Posterior vena cava (tissue), 2 donors: ENCODE measurements at regions not wholly inside any gene's neighbourhood (a gene's known extent, or its start where the extent isn't known, plus 50 kb on each side); places are given as distances from the start of the nearest gene placed in this dataset.

Experiments
- DNase-seq: peaks from one replicate; pipeline ENCODE4 v3.0.0-alpha.2; 2020; ENCODE audit warnings: low spot score
- intact Hi-C, 2 donors: fragments of 100-400 bp; cut with DNase I; formaldehyde crosslinking; loops; one replicate each; pipeline versions ENCODE4 v1.14.1 to v1.14.2; 2022 to 2023
- donor health status: DM: yes; HTN: yes; CAD: no.
- donor health status: DM: yes; HTN: yes; CAD: no.

DNA sequence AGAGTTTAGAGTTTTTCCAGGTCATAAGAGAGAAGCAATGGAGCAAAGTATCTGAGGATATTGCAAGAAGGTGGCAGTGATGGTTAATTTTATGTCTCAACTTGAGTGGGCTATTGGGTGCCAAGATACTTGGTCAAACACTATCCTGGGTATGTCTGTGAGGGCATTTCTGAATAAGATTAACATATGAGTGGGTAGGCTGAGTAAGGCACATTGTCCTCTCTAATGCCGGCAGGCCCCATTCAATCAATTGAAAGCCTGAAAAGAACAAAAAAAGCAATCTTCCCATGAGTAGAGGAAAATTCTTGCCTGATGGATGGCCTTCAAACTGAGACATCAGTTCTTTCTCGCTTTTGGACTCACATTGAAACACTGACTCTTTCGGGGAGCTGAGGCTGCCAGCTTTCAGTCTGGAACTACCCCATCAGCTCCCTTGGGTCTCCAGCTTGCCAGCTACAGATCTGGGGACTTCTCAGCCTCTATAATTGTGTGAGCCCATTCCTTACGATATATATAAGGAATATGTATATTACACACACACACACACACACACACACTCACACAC is 228.8 kb downstream of the BUD13 start:
- DNase-seq = peak; percentile 3
- intact Hi-C loops = no loop called here

- intact Hi-C loops = no loop called here
- peak; percentile 0 for DNase-seq
Measured at GRCh38 chr11:116543099-116543498, 229.7 kb downstream of the BUD13 start.

DNA sequence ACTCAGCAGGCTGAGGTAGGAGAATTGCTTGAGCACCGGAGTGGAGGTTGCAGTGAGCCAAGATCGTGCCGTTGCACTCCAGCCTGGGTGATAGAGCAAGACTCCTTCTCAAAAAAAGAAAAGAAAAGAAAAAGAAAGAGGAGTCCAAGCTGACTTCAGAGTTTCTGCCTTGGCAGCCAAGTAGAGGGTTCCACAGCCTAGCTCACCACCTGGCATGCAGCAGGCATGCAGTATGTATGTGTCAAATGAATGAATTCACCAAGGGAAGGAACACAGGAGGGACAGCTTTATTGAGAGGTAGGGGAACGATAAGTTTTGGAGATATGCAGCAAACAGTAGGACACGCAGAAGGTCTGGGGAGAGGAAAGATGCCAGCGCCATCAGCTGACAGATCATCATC is 230.4 kb downstream of the BUD13 start:
- intact Hi-C loops = no loop called here
- peak; percentile 17 for DNase-seq

DNA sequence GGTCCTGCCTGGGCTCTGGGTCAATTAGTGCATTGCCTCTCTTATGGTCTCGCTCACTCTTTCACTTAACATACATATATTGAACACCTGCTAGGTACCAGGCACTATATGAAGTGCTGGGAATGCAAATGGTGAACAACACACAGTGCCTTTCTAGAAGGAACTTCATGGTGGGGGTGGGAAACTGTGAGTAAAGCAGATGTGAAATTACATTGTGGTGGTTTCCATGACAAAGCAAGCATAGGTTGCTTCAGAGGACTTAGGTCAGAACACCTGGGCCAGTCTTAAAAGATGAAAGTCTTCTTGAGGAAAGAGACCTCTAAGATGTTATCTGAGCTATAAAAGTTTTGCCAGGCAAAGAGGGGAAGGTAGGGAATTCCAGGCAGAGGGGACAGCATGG is 231.3 kb downstream of the BUD13 start:
- intact Hi-C loops = no loop called here
- DNase-seq = no peak

- intact Hi-C loops = no loop called here
- DNase-seq = peak; percentile 18
Measured at GRCh38 chr11:116540645-116541304, 232.0 kb downstream of the BUD13 start.

- intact Hi-C loops = loop anchor here in 1 of 2 donors (10.0 kb wide), 1 partner anchor 725 kb away; no protein-coding TSS in a partner anchor
- DNase-seq = peak; percentile 43
Measured at GRCh38 chr11:116539836-116540418, 232.9 kb downstream of the BUD13 start.

DNA sequence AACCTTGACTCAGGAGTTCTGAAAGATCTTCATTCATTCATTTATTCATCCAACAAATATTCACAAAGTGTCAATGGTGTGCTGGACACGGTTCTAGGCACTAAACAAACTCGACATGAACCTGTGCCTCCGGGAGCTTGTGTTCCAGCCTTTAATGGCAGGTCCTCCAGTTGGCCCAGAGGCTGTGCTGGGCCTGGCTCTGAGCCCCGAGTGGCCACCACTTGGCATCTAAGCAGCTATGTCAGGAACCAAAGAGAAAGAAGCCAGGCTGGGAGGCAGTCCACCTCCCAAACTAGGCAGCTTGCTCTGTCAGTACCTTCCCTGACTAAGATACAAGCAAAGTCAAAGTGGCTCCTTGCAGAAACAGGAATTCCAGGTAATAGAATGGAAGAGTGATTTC is 233.6 kb downstream of the BUD13 start:
- peak; percentile 55 for DNase-seq

DNA sequence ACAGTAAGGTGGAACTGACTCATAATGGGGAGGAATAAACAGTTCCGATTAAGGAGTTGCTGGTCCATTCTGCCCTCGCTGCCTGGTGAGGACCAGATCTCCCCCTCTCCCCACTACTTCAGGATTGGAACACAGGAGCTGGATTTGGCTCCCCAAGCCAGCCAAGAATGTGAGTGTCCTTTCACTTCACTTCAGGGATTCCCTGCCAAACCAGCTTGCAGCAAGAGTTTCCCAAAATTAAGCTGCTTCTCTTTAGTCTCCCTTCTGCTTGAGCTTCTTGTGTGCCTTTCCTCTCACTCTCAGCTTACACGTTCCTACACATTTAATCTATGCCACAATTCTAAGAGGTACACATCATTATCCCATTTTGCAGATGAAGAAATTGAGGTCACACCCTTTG is 234.1 kb downstream of the BUD13 start:
- peak; percentile 1 for DNase-seq
- intact Hi-C loops = loop anchor here in 1 of 2 donors (10.0 kb wide), 1 partner anchor 726 kb away; no protein-coding TSS in a partner anchor

More for the DNA sequence above, 233.6 kb downstream of the BUD13 start:
- intact Hi-C loops = loop anchor here in 1 of 2 donors (10.0 kb wide), 1 partner anchor 726 kb away; no protein-coding TSS in a partner anchor

GRCh38 chr11:116537709-116538108 is 235.1 kb downstream of the BUD13 start:
- peak; percentile 36 for DNase-seq

DNA sequence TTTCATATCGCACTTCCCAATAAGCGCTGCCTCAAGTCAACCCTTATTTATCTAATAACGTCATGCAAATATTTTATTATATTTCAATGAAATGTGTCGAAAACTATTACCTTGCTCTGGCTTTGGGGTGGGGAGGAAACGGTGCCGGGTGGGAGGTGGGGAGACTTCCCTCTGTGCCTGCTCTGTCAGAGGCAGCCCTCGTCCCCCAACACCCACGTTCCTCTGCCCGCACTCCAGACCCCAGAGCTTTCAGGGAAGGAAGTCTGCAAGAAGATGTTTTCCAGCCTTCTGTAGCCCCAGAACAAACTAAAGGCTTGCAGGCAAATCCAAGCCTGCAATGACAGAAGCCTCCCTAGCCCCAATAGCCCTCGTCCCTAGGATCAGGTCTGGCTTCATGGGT is 235.7 kb downstream of the BUD13 start:
- peak; percentile 62 for DNase-seq
- intact Hi-C loops = loop anchor here in 1 of 2 donors (10.0 kb wide), 1 partner anchor 728 kb away; no protein-coding TSS in a partner anchor

More at GRCh38 chr11:116537709-116538108, 235.1 kb downstream of the BUD13 start:
- intact Hi-C loops = loop anchor here in 1 of 2 donors (10.0 kb wide), 1 partner anchor 727 kb away; no protein-coding TSS in a partner anchor

- peak; percentile 58 for DNase-seq
- intact Hi-C loops = loop anchor here in 1 of 2 donors (10.0 kb wide), 1 partner anchor 728 kb away; no protein-coding TSS in a partner anchor
Measured at GRCh38 chr11:116536416-116536815, 236.4 kb downstream of the BUD13 start.

GRCh38 chr11:116535994-116536393 is 236.8 kb downstream of the BUD13 start:
- DNase-seq = peak; percentile 47

GRCh38 chr11:116535120-116535519 is 237.7 kb downstream of the BUD13 start:
- intact Hi-C loops = loop anchor here in 1 of 2 donors (10.0 kb wide), 1 partner anchor 730 kb away; no protein-coding TSS in a partner anchor

More at GRCh38 chr11:116535994-116536393, 236.8 kb downstream of the BUD13 start:
- intact Hi-C loops = loop anchor here in 1 of 2 donors (10.0 kb wide), 1 partner anchor 729 kb away; no protein-coding TSS in a partner anchor

DNA sequence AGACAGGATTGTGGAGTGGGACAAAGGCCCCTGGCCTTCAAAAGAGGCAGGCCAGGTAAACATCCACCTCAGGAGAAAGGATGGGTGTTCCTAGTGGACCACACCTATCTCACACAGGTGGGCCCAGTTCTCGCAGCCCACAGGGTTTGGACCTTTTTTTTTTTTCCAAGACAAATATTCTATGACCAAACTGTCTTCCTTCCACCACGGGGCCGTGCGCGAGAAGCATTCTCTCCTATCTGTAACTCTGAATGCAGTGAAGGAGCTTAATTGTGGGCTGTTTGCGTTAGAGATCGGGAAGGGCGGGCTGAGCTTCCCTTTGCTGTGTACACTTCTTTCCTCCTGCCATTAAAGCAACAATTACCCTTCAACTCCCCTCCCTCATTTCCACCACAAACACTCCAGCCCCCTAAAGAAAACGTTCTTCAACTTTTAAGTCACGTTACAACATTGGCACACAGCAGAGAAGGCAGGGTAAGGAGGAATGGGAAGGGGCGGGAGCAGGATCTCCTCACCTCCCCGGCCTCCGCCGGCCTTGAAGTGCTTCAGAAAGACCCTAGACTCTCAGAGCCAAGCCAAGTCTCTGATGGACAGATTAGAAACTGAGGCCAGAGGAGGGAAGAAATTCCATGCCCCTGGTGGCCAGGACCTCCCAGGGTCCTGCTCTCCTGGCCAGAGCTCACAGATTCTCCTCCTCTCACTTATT is 238.4 kb downstream of the BUD13 start:
- peak; percentile 46 for DNase-seq
- intact Hi-C loops = loop anchor here in 1 of 2 donors (10.0 kb wide), 1 partner anchor 730 kb away; no protein-coding TSS in a partner anchor

More at GRCh38 chr11:116535120-116535519, 237.7 kb downstream of the BUD13 start:
- peak; percentile 42 for DNase-seq

DNA sequence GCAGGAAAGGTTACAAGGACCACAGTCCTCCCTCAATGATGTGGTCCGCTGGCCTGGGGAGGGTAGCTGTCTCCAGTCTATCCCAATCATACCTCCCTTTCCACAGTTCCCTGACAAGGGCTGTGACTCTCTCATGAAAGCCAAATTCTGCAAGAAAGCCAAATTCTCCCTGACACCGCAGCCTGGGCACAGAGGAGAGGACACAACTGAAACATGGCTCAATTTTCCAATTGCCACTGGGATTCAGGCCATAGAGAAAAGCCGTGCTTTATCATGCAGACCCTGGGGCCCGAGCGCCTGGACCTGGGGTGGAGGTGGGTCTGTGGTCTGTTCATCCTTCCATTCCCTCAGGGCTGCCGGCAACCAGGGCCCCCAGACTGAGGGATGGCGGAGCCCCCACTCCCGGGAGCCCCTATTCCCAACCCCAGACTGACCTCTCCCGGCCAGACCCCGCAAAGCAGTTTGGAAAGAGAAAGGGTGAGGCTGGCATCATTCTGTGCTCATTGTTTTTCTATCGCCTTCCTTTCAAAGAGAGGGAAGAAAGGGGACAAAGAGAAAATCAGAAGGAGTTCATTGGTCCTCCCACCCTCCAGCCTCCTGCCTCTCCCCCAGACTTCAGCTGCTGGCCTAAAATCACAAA is 239.5 kb downstream of the BUD13 start:
- DNase-seq = peak; percentile 53
- intact Hi-C loops = loop anchor here in 1 of 2 donors (10.0 kb wide), 1 partner anchor 731 kb away; no protein-coding TSS in a partner anchor

DNA sequence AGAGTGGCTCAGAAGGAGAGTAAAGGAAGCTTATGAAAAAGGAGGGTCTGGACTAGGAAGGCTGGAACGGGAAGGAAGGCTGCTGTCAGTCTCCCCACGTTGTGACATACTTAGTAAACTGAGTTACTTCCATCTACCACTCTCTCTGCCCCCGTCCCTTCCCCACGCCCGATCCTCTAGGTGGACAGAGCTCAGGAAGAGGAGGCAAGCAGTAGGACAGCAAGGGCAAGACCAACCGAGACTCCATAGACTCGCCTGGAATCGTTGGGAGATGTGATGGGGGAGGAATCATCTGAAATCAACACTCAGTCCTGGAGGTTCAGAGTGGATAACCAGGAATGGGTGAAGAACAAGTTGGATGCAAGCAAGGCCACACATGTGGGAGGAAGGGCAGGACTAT is 240.7 kb downstream of the BUD13 start:
- peak; percentile 31 for DNase-seq
- intact Hi-C loops = loop anchor here in 1 of 2 donors (10.0 kb wide), 1 partner anchor 733 kb away; no protein-coding TSS in a partner anchor

DNA sequence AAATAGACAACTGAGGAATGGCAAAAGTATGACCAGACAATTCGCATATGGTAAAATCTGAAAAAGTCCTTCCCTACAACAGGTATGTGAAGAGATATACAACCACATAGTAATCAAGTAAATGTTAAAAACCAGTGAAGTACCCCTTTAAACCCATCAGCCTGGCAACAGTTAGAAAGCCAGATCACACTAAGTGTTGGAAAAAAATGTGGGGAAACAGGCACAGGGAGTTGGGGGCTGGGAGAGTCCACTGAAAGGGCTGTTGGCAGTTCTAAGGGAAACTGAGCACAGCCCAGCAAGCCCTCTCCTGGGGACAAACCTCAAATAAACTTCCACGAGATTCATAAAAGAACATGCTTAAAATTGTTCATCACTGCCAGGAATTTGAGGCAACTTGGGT is 242.1 kb downstream of the BUD13 start:
- intact Hi-C loops = loop anchor here in 1 of 2 donors (10.0 kb wide), 1 partner anchor 734 kb away; no protein-coding TSS in a partner anchor
- peak; percentile 9 for DNase-seq

GRCh38 chr11:116529271-116529670 is 243.5 kb downstream of the BUD13 start:
- intact Hi-C loops = no loop called here
- DNase-seq = no peak
